Endothelial cell (in vitro differentiated cells): ENCODE measurements at regions not wholly inside any gene's neighbourhood (a gene's known extent, or its start where the extent isn't known, plus 50 kb on each side); places are given as distances from the start of the nearest gene placed in this dataset.

Experiments
- DNase-seq: peaks from one replicate; pipeline ENCODE4 v3.0.0; 2021; ENCODE audit warnings: low spot score
- H3K27ac Mint-ChIP-seq: one replicate; pipeline ENCODE4 v1.8.0; 2021; ENCODE audit warnings: mixed read lengths, inconsistent platforms; ENCODE audit not compliant: unreplicated experiment
- H3K27me3 Mint-ChIP-seq: one replicate; pipeline ENCODE4 v1.8.0; 2021; ENCODE audit warnings: mild to moderate bottlenecking, moderate library complexity, mixed read lengths, inconsistent platforms; ENCODE audit not compliant: unreplicated experiment
- H3K36me3 Mint-ChIP-seq: one replicate; pipeline ENCODE4 v1.8.0; 2021; ENCODE audit warnings: mild to moderate bottlenecking, low read depth, mixed read lengths, inconsistent platforms; ENCODE audit not compliant: unreplicated experiment
- H3K4me1 Mint-ChIP-seq: one replicate; pipeline ENCODE4 v1.8.0; 2021; ENCODE audit warnings: mild to moderate bottlenecking, mixed read lengths, inconsistent platforms; ENCODE audit not compliant: unreplicated experiment
- H3K4me3 Mint-ChIP-seq: one replicate; pipeline ENCODE4 v1.8.0; 2021; ENCODE audit warnings: mild to moderate bottlenecking, mixed read lengths, inconsistent platforms; ENCODE audit not compliant: unreplicated experiment
- H3K9me3 Mint-ChIP-seq: one replicate; pipeline ENCODE4 v1.8.0; 2021; ENCODE audit warnings: mixed read lengths, inconsistent platforms; ENCODE audit not compliant: unreplicated experiment
- TF ChIP-seq, protein P1 (sequence below): fragments of 200-600 bp; sonication (generic); IDR thresholded peaks from one replicate; pipeline ENCODE4 v1.5.0; 2021; ENCODE audit warnings: antibody characterized with exemption; ENCODE audit not compliant: unreplicated experiment

DNA sequence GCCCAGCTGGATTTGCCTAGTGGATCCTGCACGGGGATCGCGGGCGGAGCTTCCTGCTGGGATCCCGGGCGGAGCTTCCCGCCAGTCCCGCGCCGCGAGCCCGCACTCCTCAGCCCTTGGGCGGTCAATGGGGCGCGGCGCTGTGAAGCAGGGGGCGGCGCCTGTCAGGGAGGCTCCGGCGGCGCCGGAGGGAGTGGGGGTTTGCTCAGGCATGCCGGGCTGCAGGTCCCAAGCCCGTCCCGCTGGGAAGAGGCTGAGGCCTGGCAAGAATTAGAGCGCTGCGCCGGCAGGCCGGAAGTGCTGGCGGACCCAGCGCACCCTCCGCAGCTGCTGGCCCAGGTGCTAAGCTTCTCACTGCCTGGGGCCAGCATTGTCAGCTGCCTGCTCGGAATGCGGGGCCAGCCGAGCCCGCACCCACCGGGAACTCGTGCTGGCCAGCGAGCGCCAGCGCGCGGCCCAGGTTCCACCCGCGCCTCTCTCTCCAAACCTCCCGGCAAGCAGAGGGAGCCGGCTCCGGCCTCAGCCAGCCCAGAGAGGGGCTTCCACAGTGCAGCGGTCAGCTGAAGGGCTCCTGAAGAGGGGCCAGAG is 119.6 kb downstream of the PRR20E start:
- Mint-ChIP-seq H3K4me3 (no peak overlapping the region), H3K27me3 (no peaks in the 10 kb centered on the region), H3K27ac (no peak overlapping the region), H3K4me1 (no peaks in the 10 kb centered on the region), H3K9me3 (no peaks in the 10 kb centered on the region), H3K36me3 (no peaks in the 10 kb centered on the region)
- DNase-seq: no peak
- TF ChIP-seq, protein P1, sequence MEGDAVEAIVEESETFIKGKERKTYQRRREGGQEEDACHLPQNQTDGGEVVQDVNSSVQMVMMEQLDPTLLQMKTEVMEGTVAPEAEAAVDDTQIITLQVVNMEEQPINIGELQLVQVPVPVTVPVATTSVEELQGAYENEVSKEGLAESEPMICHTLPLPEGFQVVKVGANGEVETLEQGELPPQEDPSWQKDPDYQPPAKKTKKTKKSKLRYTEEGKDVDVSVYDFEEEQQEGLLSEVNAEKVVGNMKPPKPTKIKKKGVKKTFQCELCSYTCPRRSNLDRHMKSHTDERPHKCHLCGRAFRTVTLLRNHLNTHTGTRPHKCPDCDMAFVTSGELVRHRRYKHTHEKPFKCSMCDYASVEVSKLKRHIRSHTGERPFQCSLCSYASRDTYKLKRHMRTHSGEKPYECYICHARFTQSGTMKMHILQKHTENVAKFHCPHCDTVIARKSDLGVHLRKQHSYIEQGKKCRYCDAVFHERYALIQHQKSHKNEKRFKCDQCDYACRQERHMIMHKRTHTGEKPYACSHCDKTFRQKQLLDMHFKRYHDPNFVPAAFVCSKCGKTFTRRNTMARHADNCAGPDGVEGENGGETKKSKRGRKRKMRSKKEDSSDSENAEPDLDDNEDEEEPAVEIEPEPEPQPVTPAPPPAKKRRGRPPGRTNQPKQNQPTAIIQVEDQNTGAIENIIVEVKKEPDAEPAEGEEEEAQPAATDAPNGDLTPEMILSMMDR: no peak

DNA sequence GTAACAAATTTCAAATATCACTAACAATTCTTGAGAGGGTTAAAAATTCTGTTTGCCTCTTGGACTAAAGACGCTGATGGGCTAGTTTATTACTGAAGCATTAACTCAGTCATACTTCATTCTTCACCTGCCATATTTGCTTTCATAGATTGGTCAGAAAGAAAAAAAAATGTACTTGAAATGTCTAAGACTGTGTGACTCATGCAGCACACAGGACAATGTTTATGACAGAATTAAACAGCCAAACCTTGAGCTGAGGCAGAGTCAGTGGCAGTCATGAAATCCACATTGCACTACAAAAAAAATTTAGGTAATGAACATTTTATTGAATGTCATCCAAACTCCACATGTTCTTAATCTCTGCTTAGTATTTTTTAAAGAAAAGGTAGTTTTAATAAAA is 135.6 kb downstream of the PRR20E start:
- TF ChIP-seq, protein P1: no peak
- no peak overlapping the region for H3K4me3 Mint-ChIP-seq
- H3K36me3 Mint-ChIP-seq: no peaks in the 10 kb centered on the region
- no peak overlapping the region for H3K27ac Mint-ChIP-seq
- no peaks in the 10 kb centered on the region for H3K9me3 Mint-ChIP-seq
- DNase-seq: no peak
- H3K27me3 Mint-ChIP-seq: no peaks in the 10 kb centered on the region
- no peaks in the 10 kb centered on the region for H3K4me1 Mint-ChIP-seq

DNA sequence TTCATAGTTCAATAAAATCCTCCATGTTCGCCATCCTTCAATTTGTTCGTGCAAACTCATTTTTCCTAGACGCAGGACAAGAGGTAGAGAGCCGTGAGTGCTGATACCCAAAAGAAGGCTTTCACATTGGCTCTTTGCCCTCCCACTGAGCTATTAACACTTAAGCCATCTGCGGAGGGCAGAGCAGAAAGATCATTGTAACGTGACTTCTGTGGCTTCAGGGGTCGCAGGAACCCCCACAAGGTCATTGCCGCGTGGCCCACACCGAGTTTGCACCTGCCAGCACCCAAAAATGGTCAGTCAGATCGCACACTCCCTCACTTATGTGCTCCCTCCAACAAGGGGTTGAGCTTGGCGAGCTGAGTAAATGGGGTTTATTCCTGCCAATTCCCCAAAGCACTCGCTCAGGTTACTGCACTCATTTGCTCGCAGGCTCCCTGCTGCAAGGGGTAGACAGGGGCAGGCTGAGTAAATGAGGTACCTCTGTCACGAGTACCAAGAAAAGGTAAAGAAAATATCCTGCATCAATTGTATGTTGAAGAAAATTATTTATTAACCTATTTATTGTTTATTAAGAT is 144.1 kb downstream of the PRR20E start:
- DNase-seq: no peak
- H3K4me3 Mint-ChIP-seq: no peak overlapping the region
- no peaks in the 10 kb centered on the region for H3K36me3 Mint-ChIP-seq
- H3K27me3 Mint-ChIP-seq: no peaks in the 10 kb centered on the region
- TF ChIP-seq, protein P1: no peak
- no peaks in the 10 kb centered on the region for H3K9me3 Mint-ChIP-seq
- no peak overlapping the region for H3K27ac Mint-ChIP-seq
- H3K4me1 Mint-ChIP-seq: no peaks in the 10 kb centered on the region

DNA sequence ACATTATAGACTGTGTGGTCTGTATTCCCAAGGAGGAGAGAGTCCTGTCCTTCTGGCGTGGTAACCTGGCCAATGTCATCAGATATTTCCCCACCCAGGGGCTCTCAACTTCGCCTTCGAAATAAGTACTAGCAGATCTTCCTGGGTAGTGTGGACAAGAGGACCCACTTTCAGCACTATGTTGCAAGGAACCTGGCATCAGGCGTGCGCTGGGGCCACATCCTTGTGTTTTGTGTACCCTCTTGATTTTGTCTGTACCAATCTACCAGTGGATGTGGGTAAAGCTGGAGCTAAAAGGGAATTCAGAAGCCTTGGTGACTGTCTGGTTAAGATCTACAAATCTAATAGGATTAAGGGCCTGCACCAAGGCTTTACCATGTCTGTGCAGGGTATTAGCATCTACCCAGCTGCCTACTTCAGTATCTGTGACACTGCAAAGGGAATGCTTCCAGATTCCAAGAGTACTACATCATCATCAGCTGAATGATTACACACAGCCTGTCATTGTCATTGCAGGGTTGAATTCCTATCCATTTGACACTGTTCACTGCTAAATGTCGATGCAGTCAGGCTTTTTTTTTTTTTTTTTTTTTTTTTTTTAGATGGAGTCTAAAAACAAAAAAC is 148.0 kb downstream of the PRR20E start:
- no peaks in the 10 kb centered on the region for H3K4me1 Mint-ChIP-seq
- no peak overlapping the region for H3K4me3 Mint-ChIP-seq
- H3K27me3 Mint-ChIP-seq: no peaks in the 10 kb centered on the region
- no peaks in the 10 kb centered on the region for H3K36me3 Mint-ChIP-seq
- DNase-seq: no peak
- TF ChIP-seq, protein P1: no peak
- H3K9me3 Mint-ChIP-seq: no peaks in the 10 kb centered on the region
- H3K27ac Mint-ChIP-seq: no peak overlapping the region

DNA sequence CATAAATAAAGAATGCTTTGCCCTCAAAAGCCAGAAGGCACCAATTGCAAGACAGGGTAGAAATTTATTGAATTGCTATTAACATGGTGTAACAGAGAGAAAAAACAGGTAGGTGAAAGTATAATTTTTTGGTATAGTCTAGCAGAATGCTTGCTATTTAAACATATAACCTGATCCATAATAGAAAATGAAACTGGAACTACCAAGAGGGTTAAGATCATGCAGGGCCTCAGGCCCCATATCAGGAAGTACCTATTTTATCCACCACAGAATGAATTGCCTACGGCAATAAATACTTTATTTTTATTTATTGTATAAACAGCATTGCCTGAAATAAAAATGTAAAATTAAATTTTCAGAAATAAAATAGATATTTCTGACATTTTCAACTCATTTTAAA is 159.5 kb downstream of the PRR20E start:
- DNase-seq: no peak
- no peaks in the 10 kb centered on the region for H3K27me3 Mint-ChIP-seq
- no peaks in the 10 kb centered on the region for H3K4me1 Mint-ChIP-seq
- H3K27ac Mint-ChIP-seq: no peak overlapping the region
- H3K4me3 Mint-ChIP-seq: no peak overlapping the region
- TF ChIP-seq, protein P1: no peak
- no peaks in the 10 kb centered on the region for H3K9me3 Mint-ChIP-seq
- H3K36me3 Mint-ChIP-seq: no peaks in the 10 kb centered on the region
